ENCODE measurements at regions not wholly inside any gene's neighbourhood (a gene's known extent, or its start where the extent isn't known, plus 50 kb on each side); places are given as distances from the start of the nearest gene placed in this dataset.
"Not testable (repeated sequence)": the region's sequence is repeated elsewhere in the genome, so short reads cannot be mapped to it uniquely, and the experiment has no call there.

GRCh38 chr1:112143871-112144441 is 154.5 kb upstream of the KCND3 start:
- H3F3A ChIP-seq (ENCODE audit: insufficient read depth), result no peaks in the 10 kb centered on the region
- TF ChIP-seq CTCF (IDR thresholded peaks at IDR 0.05; ENCODE audit: insufficient read depth, low read length, poor library complexity, severe bottlenecking) (no peak), EZH2phosphoT487 (conservative IDR thresholded peaks at IDR 0.05; ENCODE audit: low read length) (no peak)
- no peaks in the 10 kb centered on the region for H3K27me3 ChIP-seq (ENCODE audit: low read length)
- H3K79me2 ChIP-seq (ENCODE audit: insufficient read depth, low read length), result no peaks in the 10 kb centered on the region
- H3K9me2 ChIP-seq (replicated peaks; ENCODE audit: insufficient read depth, low read length), result no peaks in the 10 kb centered on the region
- no peak overlapping the region for H2AFZ ChIP-seq (ENCODE audit: low read depth, low read length, severe bottlenecking)
- no peak overlapping the region for H3K4me2 ChIP-seq (ENCODE audit: low read depth, low read length, poor library complexity, severe bottlenecking)
- no peak overlapping the region for H3K27ac ChIP-seq (ENCODE audit: low read depth, low read length)
- H3K9me3 ChIP-seq (ENCODE audit: insufficient read depth, low read length), result no peaks in the 10 kb centered on the region
- no peaks in the 10 kb centered on the region for H3K36me3 ChIP-seq (ENCODE audit: low read length)
- no peaks in the 10 kb centered on the region for H4K20me1 ChIP-seq (ENCODE audit: low read depth, low read length)
- no peak overlapping the region for H3K4me3 ChIP-seq (ENCODE audit: insufficient read depth, low read length, poor library complexity, severe bottlenecking)
- H3K9ac ChIP-seq (ENCODE audit: low read length), result no peak overlapping the region

GRCh38 chr1:112144733-112145426 is 155.4 kb upstream of the KCND3 start:
- Histone ChIP-seq H3K79me2 (ENCODE audit: insufficient read depth, low read length) (no peaks in the 10 kb centered on the region), H3K27ac (ENCODE audit: low read depth, low read length) (no peak overlapping the region), H3K4me2 (ENCODE audit: low read depth, low read length, poor library complexity, severe bottlenecking) (no peak overlapping the region), H3K36me3 (ENCODE audit: low read length) (no peaks in the 10 kb centered on the region), H3K27me3 (ENCODE audit: low read length) (no peaks in the 10 kb centered on the region), H3K4me3 (ENCODE audit: insufficient read depth, low read length, poor library complexity, severe bottlenecking) (no peak overlapping the region), H3F3A (ENCODE audit: insufficient read depth) (no peaks in the 10 kb centered on the region), H3K9ac (ENCODE audit: low read length) (no peak overlapping the region), H2AFZ (ENCODE audit: low read depth, low read length, severe bottlenecking) (no peak overlapping the region), H3K9me2 (replicated peaks; ENCODE audit: insufficient read depth, low read length) (no peaks in the 10 kb centered on the region), H4K20me1 (ENCODE audit: low read depth, low read length) (no peaks in the 10 kb centered on the region), H3K9me3 (ENCODE audit: insufficient read depth, low read length) (peaks cover 8% of the 10 kb centered on the region; the same call in 1 of the 2 replicates)
- TF ChIP-seq CTCF (IDR thresholded peaks at IDR 0.05; ENCODE audit: insufficient read depth, low read length, poor library complexity, severe bottlenecking) (no peak), EZH2phosphoT487 (conservative IDR thresholded peaks at IDR 0.05; ENCODE audit: low read length) (no peak)

- TF ChIP-seq CTCF (IDR thresholded peaks at IDR 0.05; ENCODE audit: insufficient read depth, low read length, poor library complexity, severe bottlenecking) (no peak), EZH2phosphoT487 (conservative IDR thresholded peaks at IDR 0.05; ENCODE audit: low read length) (no peak)
- Histone ChIP-seq H3K9me3 (ENCODE audit: insufficient read depth, low read length) (peaks cover 10% of the 10 kb centered on the region; the same call in 1 of the 2 replicates), H3K27ac (ENCODE audit: low read depth, low read length) (no peak overlapping the region), H4K20me1 (ENCODE audit: low read depth, low read length) (no peaks in the 10 kb centered on the region), H3F3A (ENCODE audit: insufficient read depth) (no peaks in the 10 kb centered on the region), H3K9ac (ENCODE audit: low read length) (no peak overlapping the region), H2AFZ (ENCODE audit: low read depth, low read length, severe bottlenecking) (no peak overlapping the region), H3K4me3 (ENCODE audit: insufficient read depth, low read length, poor library complexity, severe bottlenecking) (no peak overlapping the region), H3K9me2 (replicated peaks; ENCODE audit: insufficient read depth, low read length) (no peaks in the 10 kb centered on the region), H3K4me2 (ENCODE audit: low read depth, low read length, poor library complexity, severe bottlenecking) (no peak overlapping the region), H3K27me3 (ENCODE audit: low read length) (no peaks in the 10 kb centered on the region), H3K79me2 (ENCODE audit: insufficient read depth, low read length) (no peaks in the 10 kb centered on the region), H3K36me3 (ENCODE audit: low read length) (no peaks in the 10 kb centered on the region)
Measured at GRCh38 chr1:112146201-112146715, 156.8 kb upstream of the KCND3 start.

GRCh38 chr1:112160214-112160613 is 170.7 kb upstream of the KCND3 start:
- not testable (repeated sequence) for H2AFZ ChIP-seq (ENCODE audit: low read depth, low read length, severe bottlenecking); H4K20me1 ChIP-seq (ENCODE audit: low read depth, low read length); H3K4me3 ChIP-seq (ENCODE audit: insufficient read depth, low read length, poor library complexity, severe bottlenecking); H3K9ac ChIP-seq (ENCODE audit: low read length); H3K36me3 ChIP-seq (ENCODE audit: low read length); H3K79me2 ChIP-seq (ENCODE audit: insufficient read depth, low read length); H3F3A ChIP-seq (ENCODE audit: insufficient read depth); H3K27ac ChIP-seq (ENCODE audit: low read depth, low read length); H3K9me3 ChIP-seq (ENCODE audit: insufficient read depth, low read length); H3K27me3 ChIP-seq (ENCODE audit: low read length); H3K9me2 ChIP-seq (replicated peaks; ENCODE audit: insufficient read depth, low read length); H3K4me2 ChIP-seq (ENCODE audit: low read depth, low read length, poor library complexity, severe bottlenecking)
